ENCODE measurements at regions not wholly inside any gene's neighbourhood (a gene's known extent, or its start where the extent isn't known, plus 50 kb on each side); places are given as distances from the start of the nearest gene placed in this dataset.

GRCh38 chr17:22506861-22507260 is 814.5 kb downstream of the KCNJ18 start:
- no peak overlapping the region for H3K4me3 ChIP-seq
- H3K9me3 ChIP-seq (ENCODE audit: low read depth), result peaks cover 16% of the 10 kb centered on the region
- H3K4me2 ChIP-seq, result no peak overlapping the region
- no peak overlapping the region for H2AFZ ChIP-seq (replicated peaks)
- no peaks in the 10 kb centered on the region for H3K27me3 ChIP-seq
- no peaks in the 10 kb centered on the region for H3K36me3 Mint-ChIP-seq
- no peaks in the 10 kb centered on the region for H3K4me1 ChIP-seq
- H3K79me2 ChIP-seq (ENCODE audit: low read depth), result no peaks in the 10 kb centered on the region
- no peaks in the 10 kb centered on the region for H3K4me1 Mint-ChIP-seq
- H3F3A ChIP-seq (ENCODE audit: low read depth), result no peaks in the 10 kb centered on the region
- DNase-seq (ENCODE audit: low spot score), result no peak
- H3K27ac ChIP-seq, result no peak overlapping the region
- H4K20me1 ChIP-seq (ENCODE audit: low read depth), result no peaks in the 10 kb centered on the region
- TF ChIP-seq EZH2 (IDR thresholded peaks at IDR 0.05), result no peak
- no peak for TF ChIP-seq EZH2phosphoT487 (IDR thresholded peaks at IDR 0.05)
- TF ChIP-seq CTCF (IDR thresholded peaks at IDR 0.05), result no peak
- no peak overlapping the region for H3K9ac ChIP-seq
- no peaks in the 10 kb centered on the region for H3K36me3 ChIP-seq
- H3K4me3 Mint-ChIP-seq, result no peak overlapping the region
- no peak overlapping the region for H3K27ac Mint-ChIP-seq
- peaks cover 42% of the 10 kb centered on the region for H3K9me3 Mint-ChIP-seq
- peaks cover 2% of the 10 kb centered on the region for H3K27me3 Mint-ChIP-seq (ENCODE audit: insufficient read depth, low read depth)

- H3K36me3 ChIP-seq, result no peaks in the 10 kb centered on the region
- H3K4me1 ChIP-seq, result no peaks in the 10 kb centered on the region
- no peaks in the 10 kb centered on the region for H3F3A ChIP-seq (ENCODE audit: low read depth)
- H3K9me3 ChIP-seq (ENCODE audit: low read depth), result peaks cover 14% of the 10 kb centered on the region
- Mint-ChIP-seq H3K27me3 (ENCODE audit: insufficient read depth, low read depth) (peaks cover 2% of the 10 kb centered on the region), H3K36me3 (no peaks in the 10 kb centered on the region), H3K27ac (no peak overlapping the region), H3K4me1 (no peaks in the 10 kb centered on the region), H3K9me3 (peaks cover 40% of the 10 kb centered on the region), H3K4me3 (no peak overlapping the region)
- DNase-seq (ENCODE audit: low spot score), result no peak
- TF ChIP-seq EZH2phosphoT487 (IDR thresholded peaks at IDR 0.05), result no peak
- TF ChIP-seq EZH2 (IDR thresholded peaks at IDR 0.05), result no peak
- TF ChIP-seq CTCF (IDR thresholded peaks at IDR 0.05), result no peak
- no peaks in the 10 kb centered on the region for H3K79me2 ChIP-seq (ENCODE audit: low read depth)
- no peak overlapping the region for H3K4me2 ChIP-seq
- no peak overlapping the region for H3K27ac ChIP-seq
- no peak overlapping the region for H3K4me3 ChIP-seq
- no peak overlapping the region for H2AFZ ChIP-seq (replicated peaks)
- H4K20me1 ChIP-seq (ENCODE audit: low read depth), result no peaks in the 10 kb centered on the region
- H3K9ac ChIP-seq, result no peak overlapping the region
- no peaks in the 10 kb centered on the region for H3K27me3 ChIP-seq
Measured at GRCh38 chr17:22507823-22508222, 815.5 kb downstream of the KCNJ18 start.

DNA sequence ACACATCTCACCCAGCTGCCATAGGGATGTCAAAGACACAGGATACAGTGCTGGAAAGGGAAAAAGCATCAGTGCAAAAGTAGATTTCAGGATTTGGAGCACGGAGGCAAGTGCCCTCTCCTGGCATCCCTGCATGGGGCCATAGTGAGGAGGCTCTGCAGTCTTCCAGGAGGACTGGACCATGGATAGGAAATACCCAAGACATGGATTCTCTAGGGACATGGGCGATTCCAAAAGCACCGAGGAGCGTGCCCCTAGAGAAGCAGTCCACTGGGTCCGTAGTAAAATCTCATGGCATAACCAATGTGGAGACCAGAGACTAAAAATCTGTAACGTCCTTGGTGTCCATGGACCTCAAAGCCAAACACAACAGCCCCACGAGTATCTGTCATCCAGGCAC is 818.2 kb downstream of the KCNJ18 start:
- no peak overlapping the region for H3K4me3 Mint-ChIP-seq
- Histone ChIP-seq H3K9me3 (ENCODE audit: low read depth) (peaks cover 14% of the 10 kb centered on the region), H3K4me3 (no peak overlapping the region), H3K4me2 (no peak overlapping the region), H3K27me3 (no peaks in the 10 kb centered on the region), H3K79me2 (ENCODE audit: low read depth) (no peaks in the 10 kb centered on the region), H3K9ac (no peak overlapping the region), H3K4me1 (no peaks in the 10 kb centered on the region), H3K36me3 (no peaks in the 10 kb centered on the region), H3F3A (ENCODE audit: low read depth) (no peaks in the 10 kb centered on the region), H3K27ac (no peak overlapping the region), H4K20me1 (ENCODE audit: low read depth) (no peaks in the 10 kb centered on the region), H2AFZ (replicated peaks) (no peak overlapping the region)
- no peak overlapping the region for H3K27ac Mint-ChIP-seq
- no peaks in the 10 kb centered on the region for H3K4me1 Mint-ChIP-seq
- no peak for TF ChIP-seq EZH2phosphoT487 (IDR thresholded peaks at IDR 0.05)
- no peak for TF ChIP-seq EZH2 (IDR thresholded peaks at IDR 0.05)
- TF ChIP-seq CTCF (IDR thresholded peaks at IDR 0.05), result no peak
- H3K27me3 Mint-ChIP-seq (ENCODE audit: insufficient read depth, low read depth), result peaks cover 2% of the 10 kb centered on the region
- H3K36me3 Mint-ChIP-seq, result no peaks in the 10 kb centered on the region
- DNase-seq (ENCODE audit: low spot score), result no peak
- H3K9me3 Mint-ChIP-seq, result peaks cover 38% of the 10 kb centered on the region

All from neural progenitor cell (in vitro differentiated cells).